Mesenchymal stem cell (in vitro differentiated cells and primary cell): ENCODE measurements at regions not wholly inside any gene's neighbourhood (a gene's known extent, or its start where the extent isn't known, plus 50 kb on each side); places are given as distances from the start of the nearest gene placed in this dataset.

Experiments used
- DNase-seq: peaks from one replicate; pipeline ENCODE4 v3.0.0-alpha.2; 2013
- H2AFZ ChIP-seq: one replicate; pipeline ENCODE4 v1.6.1; 2013; ENCODE audit warnings: low read depth, mild to moderate bottlenecking, control low read depth, inconsistent platforms, low read length, moderate library complexity
- H2AK5ac ChIP-seq: 2 replicates; pipeline ENCODE4 v1.6.1; 2013; ENCODE audit warnings: low read length, moderate library complexity, mild to moderate bottlenecking, inconsistent platforms; ENCODE audit not compliant: severe bottlenecking
- H2BK120ac ChIP-seq: one replicate; pipeline ENCODE4 v1.6.1; 2013; ENCODE audit warnings: low read depth, mild to moderate bottlenecking, inconsistent platforms, low read length, moderate library complexity
- H2BK12ac ChIP-seq, 2 experiments: one replicate each; pipeline ENCODE4 v1.6.1; 2013; ENCODE audit warnings: inconsistent platforms in 2 of 2, low read length in 2 of 2, mild to moderate bottlenecking in 2 of 2, moderate library complexity in 2 of 2, control low read depth in 1 of 2
- H2BK15ac ChIP-seq: one replicate; pipeline ENCODE4 v1.6.1; 2013; ENCODE audit warnings: mild to moderate bottlenecking, low read depth, inconsistent platforms; ENCODE audit not compliant: poor library complexity, severe bottlenecking
- H2BK5ac ChIP-seq: 2 replicates; pipeline ENCODE4 v1.6.1; 2013; ENCODE audit warnings: low read depth, mild to moderate bottlenecking, low read length, control low read depth, inconsistent platforms; ENCODE audit not compliant: poor library complexity, severe bottlenecking
- H3K14ac ChIP-seq, 2 experiments: one replicate each; pipeline ENCODE4 v1.6.1; 2013; ENCODE audit warnings: inconsistent platforms in 2 of 2, low read length in 2 of 2, control low read depth in 1 of 2, mild to moderate bottlenecking in 1 of 2, moderate library complexity in 1 of 2
- H3K18ac ChIP-seq, 2 experiments: one replicate each; pipeline ENCODE4 v1.6.1; 2013; ENCODE audit warnings: inconsistent platforms in 2 of 2, low read length in 2 of 2, control low read depth in 1 of 2, low read depth in 1 of 2, mild to moderate bottlenecking in 1 of 2
- H3K23ac ChIP-seq, 2 experiments: one replicate each; pipeline ENCODE4 v1.6.1; 2013; ENCODE audit warnings: inconsistent platforms in 2 of 2, low read length in 2 of 2, mild to moderate bottlenecking in 2 of 2, moderate library complexity in 2 of 2, control low read depth in 1 of 2
- H3K27ac ChIP-seq: 2 replicates; pipeline ENCODE4 v1.5.1; 2013; ENCODE audit warnings: mild to moderate bottlenecking, moderate library complexity, low read length, control low read depth, inconsistent platforms; ENCODE audit not compliant: poor library complexity, severe bottlenecking
- H3K27me3 ChIP-seq, 2 experiments: 2 replicates each; pipeline versions ENCODE4 v1.6.1 to v1.7.0; 2013; ENCODE audit warnings: low read length in 2 of 2, mild to moderate bottlenecking in 2 of 2, moderate library complexity in 2 of 2, control low read depth in 1 of 2, inconsistent platforms in 1 of 2; ENCODE audit not compliant: control insufficient read depth in 1 of 2, insufficient read depth in 1 of 2
- H3K36me3 ChIP-seq, 2 experiments: 2 replicates each; pipeline versions ENCODE4 v1.6.1 to v1.7.0; 2013; ENCODE audit warnings: low read length in 2 of 2, control low read depth in 1 of 2, inconsistent platforms in 1 of 2, low read depth in 1 of 2, mild to moderate bottlenecking in 1 of 2; ENCODE audit not compliant: insufficient read depth in 2 of 2, control insufficient read depth in 1 of 2
- H3K4ac ChIP-seq, 2 experiments: one replicate each; pipeline ENCODE4 v1.6.1; 2013; ENCODE audit warnings: inconsistent platforms in 2 of 2, low read length in 2 of 2, mild to moderate bottlenecking in 2 of 2, moderate library complexity in 2 of 2, control low read depth in 1 of 2, low read depth in 1 of 2
- H3K4me1 ChIP-seq: 2 replicates; pipeline ENCODE4 v1.6.1; 2013; ENCODE audit warnings: low read depth, low read length, control low read depth; ENCODE audit not compliant: control insufficient read depth, insufficient read depth
- H3K4me2 ChIP-seq: 2 replicates; pipeline ENCODE4 v1.6.1; 2013; ENCODE audit warnings: low read length, mild to moderate bottlenecking, inconsistent platforms; ENCODE audit not compliant: poor library complexity, severe bottlenecking
- H3K4me3 ChIP-seq, 2 experiments: 2 replicates each; pipeline versions ENCODE4 v1.5.1 to v1.7.0; 2013; ENCODE audit warnings: low read length in 2 of 2, mild to moderate bottlenecking in 2 of 2, control low read depth in 1 of 2, low read depth in 1 of 2; ENCODE audit not compliant: insufficient read depth in 1 of 2
- H3K79me1 ChIP-seq: replicated peaks from 2 replicates; pipeline ENCODE4 v1.6.1; 2013; ENCODE audit warnings: mild to moderate bottlenecking, control low read depth, low read length, inconsistent platforms; ENCODE audit not compliant: poor library complexity, severe bottlenecking
- H3K9ac ChIP-seq: 2 replicates; pipeline ENCODE4 v1.7.0; 2013; ENCODE audit warnings: mild to moderate bottlenecking, low read length, moderate library complexity
- H3K9me3 ChIP-seq: 2 replicates; pipeline ENCODE4 v1.7.0; 2013; ENCODE audit warnings: mild to moderate bottlenecking, low read length; ENCODE audit not compliant: control insufficient read depth
- H4K8ac ChIP-seq: one replicate; pipeline ENCODE4 v1.6.1; 2013; ENCODE audit warnings: inconsistent platforms, mild to moderate bottlenecking, low read length, moderate library complexity
- H4K91ac ChIP-seq: one replicate; pipeline ENCODE4 v1.6.1; 2013; ENCODE audit warnings: mild to moderate bottlenecking, low read length, inconsistent platforms
- WGBS: methylation state at CpG from one replicate; pipeline ENCODE4 v1.1.7; 2013; ENCODE audit warnings: mixed read lengths; 5-methylcytosine and 5-hydroxymethylcytosine counted together

DNA sequence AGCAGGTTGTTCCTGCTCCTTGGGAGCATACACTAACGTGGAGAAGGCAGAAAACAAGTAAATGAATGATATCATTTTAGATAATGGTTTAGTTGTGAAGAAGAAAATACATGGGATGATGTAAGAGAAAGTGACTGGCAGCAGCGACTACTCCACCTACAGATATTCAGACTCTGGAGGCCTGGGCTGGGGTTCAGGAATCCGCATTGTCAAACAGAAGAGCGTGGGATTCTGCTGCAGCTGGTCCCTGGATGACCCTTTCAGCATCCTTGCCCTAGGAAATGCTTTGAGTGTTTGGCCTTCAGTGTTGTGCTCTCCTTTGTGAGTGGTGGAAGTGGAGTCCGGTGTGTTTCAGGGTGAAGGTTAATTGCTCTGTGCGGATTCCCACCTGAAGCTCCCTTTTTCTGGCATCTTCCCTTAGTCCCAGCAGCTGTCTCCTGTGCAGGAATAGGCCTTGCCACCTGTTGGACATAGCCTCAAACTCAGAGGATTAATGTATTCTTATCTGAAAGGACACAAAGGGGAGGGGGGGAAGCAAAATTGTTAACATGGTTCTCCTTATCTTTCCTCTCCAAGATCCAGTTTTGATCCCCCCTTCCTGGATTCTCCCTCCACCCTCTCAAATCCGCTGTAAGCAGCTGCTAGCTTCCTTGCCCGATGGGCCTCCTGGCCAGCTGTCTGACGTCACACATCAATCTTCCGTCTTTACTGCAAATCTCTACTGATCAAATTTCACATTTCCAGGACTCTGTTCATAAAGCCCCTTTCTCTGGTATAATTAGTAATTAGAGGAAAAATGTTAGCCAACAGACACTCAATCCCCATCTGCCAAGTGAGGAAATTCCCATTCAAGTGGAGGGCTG, 68.3 kb upstream of the SPAG17 start:
- no peak overlapping the region for H2BK120ac ChIP-seq
- H3K4ac ChIP-seq: no peak overlapping the region
- no peak overlapping the region for H2BK12ac ChIP-seq
- H3K14ac ChIP-seq: no peak overlapping the region
- H3K4me1 ChIP-seq: no peaks in the 10 kb centered on the region
- no peak overlapping the region for H4K8ac ChIP-seq
- no peak overlapping the region for H3K23ac ChIP-seq
- no peaks in the 10 kb centered on the region for H3K9me3 ChIP-seq
- H2AK5ac ChIP-seq: no peak overlapping the region
- no peak overlapping the region for H4K91ac ChIP-seq
- no peak overlapping the region for H3K27ac ChIP-seq
- no peak overlapping the region for H3K9ac ChIP-seq
- H2BK5ac ChIP-seq: no peak overlapping the region
- H2AFZ ChIP-seq: no peak overlapping the region
- no peak for DNase-seq
- H2BK15ac ChIP-seq: no peak overlapping the region
- WGBS: 81% methylated on average over 8 of the region's 10 CpGs
- H3K18ac ChIP-seq: no peak overlapping the region
- no peaks in the 10 kb centered on the region for H3K79me1 ChIP-seq
- no peaks in the 10 kb centered on the region for H3K27me3 ChIP-seq
- no peak overlapping the region for H3K4me3 ChIP-seq
- no peaks in the 10 kb centered on the region for H3K36me3 ChIP-seq
- no peak overlapping the region for H3K4me2 ChIP-seq

DNA sequence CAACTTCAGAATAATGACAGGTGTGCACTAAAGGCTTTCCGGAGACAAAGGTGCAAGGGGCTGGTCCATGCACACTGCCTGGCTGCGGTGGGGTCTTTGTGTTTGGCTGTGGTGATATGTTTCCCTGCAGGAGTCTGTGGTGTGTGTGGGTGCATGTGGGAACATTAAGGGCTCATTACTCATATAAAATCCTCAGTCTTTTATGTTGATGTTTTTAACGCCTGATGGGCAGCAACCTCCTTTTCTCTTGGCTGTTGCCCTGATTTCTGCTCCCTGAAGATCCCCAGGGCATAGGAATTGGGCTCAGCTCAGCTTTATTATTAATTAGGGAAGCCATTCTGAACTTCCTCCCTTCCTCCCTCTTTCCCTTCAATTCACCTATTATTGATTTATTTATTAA, 67.6 kb upstream of the SPAG17 start:
- H3K23ac ChIP-seq: no peak overlapping the region
- no peak overlapping the region for H2BK120ac ChIP-seq
- no peak overlapping the region for H2BK15ac ChIP-seq
- no peaks in the 10 kb centered on the region for H3K4me1 ChIP-seq
- no peak overlapping the region for H4K91ac ChIP-seq
- H3K9me3 ChIP-seq: no peaks in the 10 kb centered on the region
- no peak overlapping the region for H2BK12ac ChIP-seq
- H3K27me3 ChIP-seq: no peaks in the 10 kb centered on the region
- H3K4me2 ChIP-seq: no peak overlapping the region
- H3K18ac ChIP-seq: no peak overlapping the region
- H2AK5ac ChIP-seq: no peak overlapping the region
- no peak overlapping the region for H2BK5ac ChIP-seq
- H2AFZ ChIP-seq: no peak overlapping the region
- no peak overlapping the region for H3K14ac ChIP-seq
- DNase-seq: no peak
- H3K36me3 ChIP-seq: no peaks in the 10 kb centered on the region
- H4K8ac ChIP-seq: no peak overlapping the region
- H3K79me1 ChIP-seq: no peaks in the 10 kb centered on the region
- H3K4me3 ChIP-seq: no peak overlapping the region
- H3K27ac ChIP-seq: no peak overlapping the region
- H3K9ac ChIP-seq: no peak overlapping the region
- H3K4ac ChIP-seq: no peak overlapping the region
- 91% methylated on average over 3 of the region's 3 CpGs for WGBS

DNA sequence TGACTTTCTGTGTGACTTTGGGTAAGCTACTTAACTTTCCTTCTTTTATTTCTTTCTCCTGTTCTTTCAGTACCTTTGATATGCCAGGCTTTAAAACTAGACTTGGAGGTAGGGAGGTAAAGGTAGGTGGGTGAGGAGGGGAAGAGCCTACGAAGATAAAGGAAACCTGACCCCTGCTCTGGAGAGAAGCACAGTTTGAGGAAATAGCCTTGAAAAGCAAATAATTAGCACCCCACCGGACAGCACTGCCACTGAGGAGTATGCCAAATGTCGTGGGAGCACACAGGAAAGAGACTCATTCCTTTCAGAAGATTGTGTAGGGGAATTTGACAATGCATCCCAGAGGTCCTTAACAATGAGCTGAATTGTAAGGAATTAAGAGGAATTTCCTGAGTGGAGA, 65.2 kb upstream of the SPAG17 start:
- Histone ChIP-seq H4K8ac (no peak overlapping the region), H3K36me3 (no peaks in the 10 kb centered on the region), H3K4me3 (no peak overlapping the region), H2AK5ac (no peak overlapping the region), H3K4ac (no peak overlapping the region), H3K14ac (no peak overlapping the region), H3K4me2 (no peak overlapping the region), H3K27me3 (no peaks in the 10 kb centered on the region), H2BK12ac (no peak overlapping the region), H3K9me3 (no peaks in the 10 kb centered on the region), H3K9ac (no peak overlapping the region), H3K23ac (no peak overlapping the region), H3K4me1 (no peaks in the 10 kb centered on the region), H3K18ac (no peak overlapping the region), H2AFZ (no peak overlapping the region), H3K27ac (no peak overlapping the region), H2BK15ac (no peak overlapping the region), H2BK5ac (no peak overlapping the region), H2BK120ac (no peak overlapping the region), H4K91ac (no peak overlapping the region), H3K79me1 (no peaks in the 10 kb centered on the region)
- no peak for DNase-seq
- 25% methylated on average over 3 of the region's 3 CpGs for WGBS

DNA sequence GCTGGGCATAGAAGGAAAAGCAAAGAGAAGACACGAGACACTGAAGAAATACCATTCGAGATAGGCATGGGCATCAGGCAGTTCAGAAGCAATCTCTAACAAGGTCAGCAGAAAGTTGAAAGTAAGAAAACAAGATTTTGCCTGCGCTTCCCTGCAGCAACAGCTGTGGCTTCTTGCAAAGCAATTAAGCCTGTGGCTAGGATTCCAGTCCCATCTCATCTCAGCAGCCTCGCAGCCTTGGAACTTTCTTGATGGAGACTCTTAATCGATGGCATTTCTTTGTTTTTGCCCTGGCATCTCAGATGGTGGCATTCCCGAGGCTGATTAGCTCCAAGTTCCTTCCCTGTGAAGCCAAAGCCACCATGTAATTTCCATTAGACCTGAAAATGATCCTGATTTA, 64.6 kb upstream of the SPAG17 start:
- Histone ChIP-seq H3K36me3 (no peaks in the 10 kb centered on the region), H3K18ac (no peak overlapping the region), H3K4me1 (no peaks in the 10 kb centered on the region), H2BK5ac (no peak overlapping the region), H3K27ac (no peak overlapping the region), H4K8ac (no peak overlapping the region), H3K9me3 (no peaks in the 10 kb centered on the region), H4K91ac (no peak overlapping the region), H2BK12ac (no peak overlapping the region), H3K4me2 (no peak overlapping the region), H2BK15ac (no peak overlapping the region), H3K9ac (no peak overlapping the region), H2AFZ (no peak overlapping the region), H3K4ac (no peak overlapping the region), H3K4me3 (no peak overlapping the region), H3K27me3 (no peaks in the 10 kb centered on the region), H3K23ac (no peak overlapping the region), H2AK5ac (no peak overlapping the region), H3K14ac (no peak overlapping the region), H2BK120ac (no peak overlapping the region), H3K79me1 (no peaks in the 10 kb centered on the region)
- 64% methylated on average over 6 of the region's 6 CpGs for WGBS
- DNase-seq: no peak
